Inferior parietal cortex (tissue), 1 donor: ENCODE measurements at regions not wholly inside any gene's neighbourhood (a gene's known extent, or its start where the extent isn't known, plus 50 kb on each side); places are given as distances from the start of the nearest gene placed in this dataset.
"Not testable (repeated sequence)": the region's sequence is repeated elsewhere in the genome, so short reads cannot be mapped to it uniquely, and the experiment has no call there.

ENCODE experiments used
- DNase-seq: peaks from one replicate; pipeline ENCODE4 v3.0.0-alpha.2; 2016; ENCODE audit errors: extremely low spot score

- not testable (repeated sequence) for DNase-seq
Observed at GRCh38 chr10:55162321-55162720, 361.3 kb upstream of the PCDH15 start.

GRCh38 chr10:55160655-55161283 lies 359.7 kb upstream of the PCDH15 start:
- no peak for DNase-seq

DNA sequence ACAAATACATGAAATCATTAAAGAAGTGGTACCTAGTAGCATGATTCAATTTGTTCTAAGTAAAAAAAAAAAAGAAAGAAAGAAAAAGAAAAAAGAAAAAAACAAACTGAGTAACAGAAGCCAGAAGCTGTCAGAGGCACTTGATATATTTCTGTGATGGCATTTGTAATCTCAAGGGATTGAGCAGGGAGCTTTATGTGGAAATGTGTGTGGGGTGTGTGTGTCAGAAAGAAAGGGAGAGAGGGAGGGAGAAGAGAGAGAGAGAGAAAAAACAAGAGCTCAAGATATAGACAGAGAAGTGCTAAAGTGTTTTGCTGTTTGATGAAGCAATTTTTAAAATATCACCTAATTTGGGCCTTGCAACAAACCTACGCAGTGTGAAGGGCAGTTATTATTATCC lies 357.6 kb upstream of the PCDH15 start:
- no peak for DNase-seq

DNA sequence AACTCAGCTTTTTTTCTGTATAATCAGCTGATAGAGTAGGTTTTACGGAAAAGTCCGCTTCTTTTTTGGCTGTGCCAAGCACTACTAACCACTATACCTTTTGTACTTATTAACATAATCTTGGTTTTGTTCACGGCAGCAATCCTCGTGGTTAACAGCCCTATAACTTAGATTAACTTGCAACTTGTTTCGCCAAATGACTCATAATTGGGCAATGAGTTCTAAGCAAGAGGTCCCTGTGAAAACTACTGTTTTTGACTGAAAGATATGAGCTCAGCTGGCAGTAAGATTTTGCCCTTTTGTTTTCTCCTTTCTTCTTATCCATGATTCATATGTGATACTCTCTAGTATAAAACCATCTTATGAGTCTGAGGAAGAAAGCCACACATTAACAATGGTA lies 345.0 kb upstream of the PCDH15 start:
- no peak for DNase-seq

GRCh38 chr10:55144001-55144400 lies 343.0 kb upstream of the PCDH15 start:
- DNase-seq: no peak

GRCh38 chr10:55141892-55142291 lies 340.9 kb upstream of the PCDH15 start:
- DNase-seq: no peak

- DNase-seq: no peak
Observed at GRCh38 chr10:55137063-55137462, 336.0 kb upstream of the PCDH15 start.

DNA sequence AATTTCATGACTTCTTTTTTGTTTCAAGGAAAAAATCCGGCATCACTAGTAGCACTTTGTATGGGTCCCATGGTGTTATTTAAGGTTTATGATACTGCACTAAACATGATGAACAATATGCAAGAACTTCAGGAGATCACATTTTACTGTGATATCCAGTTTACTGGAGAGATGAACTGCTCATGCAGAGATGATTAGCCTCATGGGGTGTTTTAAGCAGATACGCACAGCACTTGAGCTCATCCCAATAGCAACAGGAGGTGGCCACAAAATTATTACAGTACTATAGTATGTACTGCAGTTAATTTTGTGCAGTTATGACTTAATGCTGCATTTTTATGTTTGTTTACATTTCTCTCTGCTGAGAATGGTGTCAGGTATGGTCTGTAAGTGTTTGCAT lies 303.7 kb upstream of the PCDH15 start:
- DNase-seq: no peak

- no peak for DNase-seq
Observed at GRCh38 chr10:55098452-55098851, 297.4 kb upstream of the PCDH15 start.

- peak; percentile 32 for DNase-seq
Observed at GRCh38 chr10:55091691-55092328, 290.8 kb upstream of the PCDH15 start.

GRCh38 chr10:55078121-55078520 lies 277.1 kb upstream of the PCDH15 start:
- no peak for DNase-seq

DNA sequence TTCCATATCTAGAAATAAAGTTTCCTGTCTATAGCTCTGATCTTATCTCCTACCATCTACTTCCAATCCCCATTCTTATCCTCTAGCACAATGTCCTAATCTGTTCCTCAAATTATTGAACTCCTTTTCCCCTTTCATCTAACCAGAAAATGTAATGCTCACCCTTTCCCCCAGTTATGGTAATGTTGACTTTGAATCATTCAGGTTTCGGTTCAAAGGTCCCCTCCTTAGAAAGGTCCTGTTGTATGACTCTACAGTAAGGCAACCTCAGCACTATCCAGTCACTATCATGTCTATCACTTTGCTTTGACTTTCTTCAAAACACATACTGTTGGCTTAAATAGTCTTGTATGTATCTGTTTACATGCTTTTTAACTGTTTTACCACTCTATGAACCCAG lies 264.2 kb upstream of the PCDH15 start:
- no peak for DNase-seq

DNA sequence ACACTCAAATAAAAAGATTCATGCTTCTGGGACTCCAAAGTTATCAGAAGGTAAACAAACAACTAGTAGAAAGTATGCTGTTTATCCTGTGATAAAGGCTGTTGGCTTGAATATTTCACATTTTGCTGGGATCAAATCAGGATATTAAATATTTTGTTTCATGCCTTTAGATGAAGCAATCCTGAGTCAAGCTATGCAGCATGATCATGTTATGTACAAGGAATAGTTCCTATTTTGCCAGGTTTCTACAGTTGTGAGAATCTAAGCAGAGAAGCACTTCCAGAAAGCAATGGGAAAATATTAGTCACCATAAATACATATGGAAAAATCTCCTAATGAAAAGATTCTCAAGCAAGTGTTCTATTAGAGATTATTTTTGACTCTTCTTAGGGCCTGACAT lies 262.8 kb upstream of the PCDH15 start:
- DNase-seq: no peak

GRCh38 chr10:55062349-55062748 lies 261.3 kb upstream of the PCDH15 start:
- no peak for DNase-seq

DNA sequence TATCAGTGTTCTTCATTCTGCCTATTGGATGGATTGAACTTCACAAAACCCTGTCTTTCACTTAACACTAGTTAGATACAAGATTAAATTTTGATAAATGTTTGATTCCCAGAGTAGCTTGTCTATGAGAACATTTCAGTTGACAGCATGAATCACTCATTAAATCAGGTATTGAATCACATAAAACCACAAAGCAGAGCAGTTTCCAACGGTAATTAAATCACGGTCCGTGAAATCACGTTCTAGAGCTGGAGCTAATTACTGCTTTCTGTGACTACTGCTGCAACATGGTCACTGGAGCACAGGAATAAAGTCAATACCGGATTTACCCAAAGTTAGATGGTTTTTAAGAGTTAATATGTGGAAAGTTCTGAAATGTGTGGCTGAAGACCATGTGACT lies 257.8 kb upstream of the PCDH15 start:
- no peak for DNase-seq

DNA sequence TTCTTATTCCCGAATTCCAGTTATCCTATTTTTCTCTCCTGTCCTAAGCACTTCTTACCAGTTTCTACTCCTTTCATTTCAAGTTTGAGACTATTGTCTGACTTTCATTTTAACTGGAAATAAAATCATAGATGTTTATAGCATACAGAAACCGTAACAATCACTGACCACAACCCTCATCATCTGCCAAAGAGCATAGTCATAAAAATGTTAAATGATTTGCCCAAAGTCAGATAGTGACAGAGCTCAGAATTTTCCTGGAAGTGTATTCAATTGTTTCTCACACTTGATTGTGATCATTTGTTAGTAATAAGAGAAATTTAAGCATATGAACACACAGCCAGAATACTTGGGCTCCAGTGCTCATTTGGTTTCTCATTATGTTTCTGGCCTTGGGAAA lies 250.5 kb upstream of the PCDH15 start:
- no peak for DNase-seq

GRCh38 chr10:55048830-55049498 lies 247.9 kb upstream of the PCDH15 start:
- no peak for DNase-seq

DNA sequence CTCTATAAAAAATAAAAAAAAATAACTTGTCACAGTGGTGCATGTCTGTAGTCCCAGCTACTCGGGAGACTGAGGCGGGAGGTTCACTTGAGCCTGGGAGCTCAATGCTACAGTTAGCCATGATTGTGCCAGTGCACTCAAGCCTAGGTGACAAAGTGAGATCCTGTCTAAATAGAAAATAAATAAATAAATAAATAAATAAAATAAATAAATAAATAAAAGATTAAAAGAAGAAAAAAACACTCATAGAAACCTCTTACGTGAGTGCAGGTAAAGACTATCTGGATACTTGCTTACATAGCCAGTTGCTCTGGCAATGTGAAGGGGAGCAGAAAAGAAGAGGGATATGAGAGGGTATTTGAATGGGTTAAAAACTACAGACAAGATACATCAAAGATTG lies 242.5 kb upstream of the PCDH15 start:
- DNase-seq: no peak

DNA sequence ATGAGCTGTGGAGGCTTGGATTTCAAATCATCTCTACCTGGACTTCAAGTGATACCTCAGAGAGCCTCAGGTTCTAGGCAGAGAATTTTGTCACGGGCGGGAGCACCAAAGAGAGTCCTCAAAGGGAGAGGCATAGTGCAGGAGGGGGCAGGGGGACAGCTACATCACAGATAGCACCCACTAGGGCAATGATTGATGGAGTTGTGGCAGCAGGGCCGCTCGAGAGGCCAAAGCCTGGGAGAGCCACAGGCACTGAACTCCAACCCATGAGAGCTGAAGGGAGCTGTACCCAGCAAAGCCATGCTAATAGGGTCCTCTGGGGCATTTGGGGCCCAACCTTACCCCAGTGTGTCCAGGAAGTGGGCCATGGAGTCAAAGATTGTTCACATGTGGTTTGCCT lies 232.0 kb upstream of the PCDH15 start:
- DNase-seq: no peak

- peak; percentile 26 for DNase-seq
Observed at GRCh38 chr10:55024713-55025112, 223.7 kb upstream of the PCDH15 start.

DNA sequence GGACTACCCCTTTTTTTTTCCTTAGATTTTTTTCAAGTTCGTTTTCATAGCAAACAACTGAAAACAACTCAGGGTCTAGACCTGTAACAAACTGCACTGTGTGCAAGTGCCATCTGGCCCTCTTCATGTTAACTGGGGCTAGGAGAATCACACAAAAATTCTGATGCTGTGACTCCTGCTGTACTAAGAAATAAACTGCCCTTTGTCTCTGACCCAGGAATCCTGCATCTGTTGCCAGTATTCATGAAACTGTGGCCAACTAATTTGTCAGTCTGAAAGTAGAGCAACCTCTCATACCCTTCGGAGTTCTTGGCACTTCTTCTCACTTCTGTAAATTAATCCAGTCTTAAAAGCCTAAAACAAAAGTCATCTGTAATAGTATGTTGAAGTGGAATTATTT lies 218.4 kb upstream of the PCDH15 start:
- no peak for DNase-seq

DNA sequence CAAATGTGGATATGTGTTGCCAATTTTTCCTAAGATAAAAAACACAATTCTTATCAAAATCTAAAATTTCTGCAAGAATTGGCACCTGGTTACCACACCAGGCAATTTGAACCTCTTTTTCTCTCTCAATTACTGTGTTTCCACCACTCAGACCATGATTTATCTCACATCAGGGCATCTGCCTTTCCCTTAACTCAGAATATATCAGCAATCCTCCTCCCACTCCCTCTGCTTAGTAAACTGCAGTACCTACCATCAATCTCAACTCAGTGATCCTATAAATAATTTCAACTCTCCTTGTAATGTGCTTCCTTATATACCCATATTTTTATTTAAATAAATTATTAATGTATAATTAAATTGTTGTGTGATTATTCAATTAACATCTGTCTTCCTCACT lies 212.3 kb upstream of the PCDH15 start:
- DNase-seq: no peak

DNA sequence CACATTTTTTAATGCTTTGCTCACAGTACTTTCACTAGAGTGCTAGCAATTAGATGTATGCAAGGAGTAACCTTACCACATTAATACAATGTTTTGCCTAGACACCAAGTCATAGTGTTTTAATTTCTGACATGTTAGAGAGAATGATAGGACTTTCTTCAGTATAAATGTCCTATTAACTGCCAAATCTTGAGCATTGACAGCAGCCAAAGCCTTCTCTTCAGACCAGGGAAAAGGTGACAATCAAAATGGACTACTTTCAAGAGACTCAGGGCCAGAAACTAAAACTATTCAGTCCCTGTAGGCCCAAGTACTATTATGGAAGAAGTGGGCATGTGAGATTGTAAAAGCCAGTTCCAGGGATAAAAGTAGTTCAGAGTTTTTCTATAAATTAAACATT lies 201.4 kb upstream of the PCDH15 start:
- no peak for DNase-seq
